Mesenchymal stem cell (in vitro differentiated cells and primary cell): ENCODE measurements at regions not wholly inside any gene's neighbourhood (a gene's known extent, or its start where the extent isn't known, plus 50 kb on each side); places are given as distances from the start of the nearest gene placed in this dataset.
"Not testable (repeated sequence)": the region's sequence is repeated elsewhere in the genome, so short reads cannot be mapped to it uniquely, and the experiment has no call there.

ENCODE experiments used
- DNase-seq: peaks from one replicate; pipeline ENCODE4 v3.0.0-alpha.2; 2013
- H2AFZ ChIP-seq: one replicate; pipeline ENCODE4 v1.6.1; 2013; ENCODE audit warnings: low read depth, mild to moderate bottlenecking, control low read depth, inconsistent platforms, low read length, moderate library complexity
- H2AK5ac ChIP-seq: 2 replicates; pipeline ENCODE4 v1.6.1; 2013; ENCODE audit warnings: low read length, moderate library complexity, mild to moderate bottlenecking, inconsistent platforms; ENCODE audit not compliant: severe bottlenecking
- H2BK120ac ChIP-seq: one replicate; pipeline ENCODE4 v1.6.1; 2013; ENCODE audit warnings: low read depth, mild to moderate bottlenecking, inconsistent platforms, low read length, moderate library complexity
- H2BK12ac ChIP-seq, 2 experiments: one replicate each; pipeline ENCODE4 v1.6.1; 2013; ENCODE audit warnings: inconsistent platforms in 2 of 2, low read length in 2 of 2, mild to moderate bottlenecking in 2 of 2, moderate library complexity in 2 of 2, control low read depth in 1 of 2
- H2BK15ac ChIP-seq: one replicate; pipeline ENCODE4 v1.6.1; 2013; ENCODE audit warnings: mild to moderate bottlenecking, low read depth, inconsistent platforms; ENCODE audit not compliant: poor library complexity, severe bottlenecking
- H2BK5ac ChIP-seq: 2 replicates; pipeline ENCODE4 v1.6.1; 2013; ENCODE audit warnings: low read depth, mild to moderate bottlenecking, low read length, control low read depth, inconsistent platforms; ENCODE audit not compliant: poor library complexity, severe bottlenecking
- H3K14ac ChIP-seq, 2 experiments: one replicate each; pipeline ENCODE4 v1.6.1; 2013; ENCODE audit warnings: inconsistent platforms in 2 of 2, low read length in 2 of 2, control low read depth in 1 of 2, mild to moderate bottlenecking in 1 of 2, moderate library complexity in 1 of 2
- H3K18ac ChIP-seq, 2 experiments: one replicate each; pipeline ENCODE4 v1.6.1; 2013; ENCODE audit warnings: inconsistent platforms in 2 of 2, low read length in 2 of 2, control low read depth in 1 of 2, low read depth in 1 of 2, mild to moderate bottlenecking in 1 of 2
- H3K23ac ChIP-seq, 2 experiments: one replicate each; pipeline ENCODE4 v1.6.1; 2013; ENCODE audit warnings: inconsistent platforms in 2 of 2, low read length in 2 of 2, mild to moderate bottlenecking in 2 of 2, moderate library complexity in 2 of 2, control low read depth in 1 of 2
- H3K27ac ChIP-seq: 2 replicates; pipeline ENCODE4 v1.5.1; 2013; ENCODE audit warnings: mild to moderate bottlenecking, moderate library complexity, low read length, control low read depth, inconsistent platforms; ENCODE audit not compliant: poor library complexity, severe bottlenecking
- H3K27me3 ChIP-seq, 2 experiments: 2 replicates each; pipeline versions ENCODE4 v1.6.1 to v1.7.0; 2013; ENCODE audit warnings: low read length in 2 of 2, mild to moderate bottlenecking in 2 of 2, moderate library complexity in 2 of 2, control low read depth in 1 of 2, inconsistent platforms in 1 of 2; ENCODE audit not compliant: control insufficient read depth in 1 of 2, insufficient read depth in 1 of 2
- H3K36me3 ChIP-seq, 2 experiments: 2 replicates each; pipeline versions ENCODE4 v1.6.1 to v1.7.0; 2013; ENCODE audit warnings: low read length in 2 of 2, control low read depth in 1 of 2, inconsistent platforms in 1 of 2, low read depth in 1 of 2, mild to moderate bottlenecking in 1 of 2; ENCODE audit not compliant: insufficient read depth in 2 of 2, control insufficient read depth in 1 of 2
- H3K4ac ChIP-seq, 2 experiments: one replicate each; pipeline ENCODE4 v1.6.1; 2013; ENCODE audit warnings: inconsistent platforms in 2 of 2, low read length in 2 of 2, mild to moderate bottlenecking in 2 of 2, moderate library complexity in 2 of 2, control low read depth in 1 of 2, low read depth in 1 of 2
- H3K4me1 ChIP-seq: 2 replicates; pipeline ENCODE4 v1.6.1; 2013; ENCODE audit warnings: low read depth, low read length, control low read depth; ENCODE audit not compliant: control insufficient read depth, insufficient read depth
- H3K4me2 ChIP-seq: 2 replicates; pipeline ENCODE4 v1.6.1; 2013; ENCODE audit warnings: low read length, mild to moderate bottlenecking, inconsistent platforms; ENCODE audit not compliant: poor library complexity, severe bottlenecking
- H3K4me3 ChIP-seq, 2 experiments: 2 replicates each; pipeline versions ENCODE4 v1.5.1 to v1.7.0; 2013; ENCODE audit warnings: low read length in 2 of 2, mild to moderate bottlenecking in 2 of 2, control low read depth in 1 of 2, low read depth in 1 of 2; ENCODE audit not compliant: insufficient read depth in 1 of 2
- H3K79me1 ChIP-seq: replicated peaks from 2 replicates; pipeline ENCODE4 v1.6.1; 2013; ENCODE audit warnings: mild to moderate bottlenecking, control low read depth, low read length, inconsistent platforms; ENCODE audit not compliant: poor library complexity, severe bottlenecking
- H3K9ac ChIP-seq: 2 replicates; pipeline ENCODE4 v1.7.0; 2013; ENCODE audit warnings: mild to moderate bottlenecking, low read length, moderate library complexity
- H3K9me3 ChIP-seq: 2 replicates; pipeline ENCODE4 v1.7.0; 2013; ENCODE audit warnings: mild to moderate bottlenecking, low read length; ENCODE audit not compliant: control insufficient read depth
- H4K8ac ChIP-seq: one replicate; pipeline ENCODE4 v1.6.1; 2013; ENCODE audit warnings: inconsistent platforms, mild to moderate bottlenecking, low read length, moderate library complexity
- H4K91ac ChIP-seq: one replicate; pipeline ENCODE4 v1.6.1; 2013; ENCODE audit warnings: mild to moderate bottlenecking, low read length, inconsistent platforms
- WGBS: methylation state at CpG from one replicate; pipeline ENCODE4 v1.1.7; 2013; ENCODE audit warnings: mixed read lengths; 5-methylcytosine and 5-hydroxymethylcytosine counted together

- not testable (repeated sequence) for H3K4ac ChIP-seq, H2BK15ac ChIP-seq, H2BK12ac ChIP-seq, H2AFZ ChIP-seq, H2AK5ac ChIP-seq, H3K9me3 ChIP-seq, DNase-seq, H3K14ac ChIP-seq, H4K8ac ChIP-seq, H3K4me3 ChIP-seq, H3K18ac ChIP-seq, H4K91ac ChIP-seq, H2BK5ac ChIP-seq, H3K4me2 ChIP-seq, H3K36me3 ChIP-seq, H3K27ac ChIP-seq, H3K79me1 ChIP-seq, H3K4me1 ChIP-seq, H3K9ac ChIP-seq, H3K23ac ChIP-seq, H3K27me3 ChIP-seq, H2BK120ac ChIP-seq
- no CpG with 5 or more reads among the region's 2 CpGs for WGBS
Measured at GRCh38 chr5:34354440-34354839, 301.7 kb upstream of the RAI14 start.

- not testable (repeated sequence) for H2BK120ac ChIP-seq, H3K4ac ChIP-seq, H3K36me3 ChIP-seq, H3K27ac ChIP-seq, H3K4me1 ChIP-seq, H3K27me3 ChIP-seq, H2BK5ac ChIP-seq, H2AFZ ChIP-seq, H2AK5ac ChIP-seq, H3K9ac ChIP-seq, H3K23ac ChIP-seq, H3K79me1 ChIP-seq, H3K4me2 ChIP-seq, DNase-seq, H3K14ac ChIP-seq, H2BK15ac ChIP-seq, H4K91ac ChIP-seq, H3K9me3 ChIP-seq, H2BK12ac ChIP-seq, H3K18ac ChIP-seq, H4K8ac ChIP-seq, H3K4me3 ChIP-seq
- no CpG with 5 or more reads among the region's 2 CpGs for WGBS
Measured at GRCh38 chr5:34371417-34371816, 284.7 kb upstream of the RAI14 start.

GRCh38 chr5:34371817-34372216 is 284.3 kb upstream of the RAI14 start:
- not testable (repeated sequence) for H3K9me3 ChIP-seq, H2BK5ac ChIP-seq, H2AFZ ChIP-seq, H3K23ac ChIP-seq, H3K18ac ChIP-seq, H4K8ac ChIP-seq, H3K79me1 ChIP-seq, DNase-seq, H2AK5ac ChIP-seq, H3K4ac ChIP-seq, H3K36me3 ChIP-seq, H4K91ac ChIP-seq, H3K27me3 ChIP-seq, H3K4me3 ChIP-seq, H2BK15ac ChIP-seq, H2BK12ac ChIP-seq, H3K9ac ChIP-seq, H3K27ac ChIP-seq, H3K4me1 ChIP-seq, H3K4me2 ChIP-seq, H3K14ac ChIP-seq, H2BK120ac ChIP-seq
- 96% methylated on average over 1 of the region's 1 CpG for WGBS

- not testable (repeated sequence) for H2BK120ac ChIP-seq, H2BK15ac ChIP-seq, H3K27me3 ChIP-seq, H2BK12ac ChIP-seq, H3K18ac ChIP-seq, H3K4ac ChIP-seq, H3K9me3 ChIP-seq, H3K36me3 ChIP-seq, H3K27ac ChIP-seq, H4K91ac ChIP-seq, H2AK5ac ChIP-seq, H3K4me3 ChIP-seq, H3K79me1 ChIP-seq, DNase-seq, H3K4me2 ChIP-seq, H3K9ac ChIP-seq, H4K8ac ChIP-seq, H2BK5ac ChIP-seq, H2AFZ ChIP-seq, H3K4me1 ChIP-seq, H3K14ac ChIP-seq, H3K23ac ChIP-seq
- 91% methylated on average over 5 of the region's 5 CpGs for WGBS
Measured at GRCh38 chr5:34372739-34373138, 283.4 kb upstream of the RAI14 start.
